B cell (primary cell): ENCODE measurements at regions not wholly inside any gene's neighbourhood (a gene's known extent, or its start where the extent isn't known, plus 50 kb on each side); places are given as distances from the start of the nearest gene placed in this dataset.

ENCODE experiments used
- ATAC-seq: fragments of 200-7000 bp; cut with Tn5 transposase; one replicate; pipeline ENCODE4 v1.10.0; 2021; ENCODE audit warnings: low read depth, mild to moderate bottlenecking, moderate number of reproducible peaks, moderate library complexity
- CTCF ChIA-PET: fragments of 350-600 bp; sonication (Branson Sonifier 250); formaldehyde crosslinking; loops from one replicate; lab custom pipeline; 2021; ENCODE audit warnings: antibody characterized with exemption, inconsistent platforms; lab: Charles Lee
- POLR2A ChIA-PET: fragments of 350-600 bp; sonication (Branson Sonifier 250); formaldehyde crosslinking; loops from one replicate; lab custom pipeline; 2021; ENCODE audit warnings: antibody characterized with exemption; lab: Charles Lee
- DNase-seq: peaks from one replicate; pipeline ENCODE4 v3.0.0; 2013
- H2AFZ ChIP-seq: 2 replicates; pipeline ENCODE4 v1.6.1; 2012; ENCODE audit warnings: mild to moderate bottlenecking, low read depth, low read length; ENCODE audit not compliant: insufficient read depth, poor library complexity, severe bottlenecking
- H3K27ac ChIP-seq, 2 donors: 1 replicate in 1 of 2; 2 replicates in 1 of 2; pipeline ENCODE4 v1.5.1; 2012 to 2013; ENCODE audit warnings: low read length in 2 of 2, mild to moderate bottlenecking in 2 of 2, moderate library complexity in 1 of 2
- H3K27me3 ChIP-seq, 4 experiments: fragments of 200-600 bp in 1 of 4; sonication (generic) in 1 of 4; replicated peaks in 1 of 4; 1 replicate in 2 of 4; 2 replicates in 2 of 4; pipeline versions ENCODE4 v1.6.1 to v1.7.0; 2013 to 2016; ENCODE audit warnings: low read length in 3 of 4, mild to moderate bottlenecking in 2 of 4, mixed read lengths in 1 of 4, moderate library complexity in 1 of 4; ENCODE audit not compliant: insufficient read depth in 4 of 4, control insufficient read depth in 3 of 4; ENCODE audit errors: control extremely low read depth in 1 of 4
- H3K36me3 ChIP-seq, 2 experiments: replicated peaks in 1 of 2; 1 replicate in 1 of 2; 2 replicates in 1 of 2; pipeline versions ENCODE4 v1.6.1 to v1.7.1; 2013; ENCODE audit warnings: low read length in 1 of 2; ENCODE audit not compliant: insufficient read depth in 2 of 2, control insufficient read depth in 1 of 2; ENCODE audit errors: control extremely low read depth in 1 of 2, extremely low read depth in 1 of 2
- H3K4me1 ChIP-seq, 2 donors: fragments of 200-600 bp in 1 of 2; sonication (generic) in 1 of 2; 1 replicate in 1 of 2; 2 replicates in 1 of 2; pipeline versions ENCODE4 v1.5.1 to v1.6.1; 2013 to 2017; ENCODE audit warnings: low read length in 2 of 2; ENCODE audit not compliant: control insufficient read depth in 2 of 2, insufficient read depth in 2 of 2
- H3K4me2 ChIP-seq: replicated peaks from 2 replicates; pipeline ENCODE3; 2012; ENCODE audit warnings: mild to moderate bottlenecking, low read depth, low read length; ENCODE audit not compliant: poor library complexity, severe bottlenecking
- H3K4me3 ChIP-seq, 5 experiments: fragments of 200-600 bp in 1 of 5; sonication (generic) in 1 of 5; 1 replicate in 3 of 5; 2 replicates in 2 of 5; pipeline versions ENCODE4 v1.5.1 to v1.7.0; 2011 to 2016; ENCODE audit warnings: low read length in 4 of 5, mild to moderate bottlenecking in 4 of 5, low read depth in 2 of 5, control low read depth in 1 of 5, moderate library complexity in 1 of 5; ENCODE audit not compliant: insufficient read depth in 1 of 5; ENCODE audit errors: control extremely low read depth in 1 of 5, extremely low read depth in 1 of 5
- H3K79me2 ChIP-seq: fragments of 200-600 bp; sonication (generic); one replicate; pipeline ENCODE4 v1.6.0; 2016; ENCODE audit warnings: low read length; ENCODE audit not compliant: control insufficient read depth, insufficient read depth
- H3K9ac ChIP-seq: fragments of 200-600 bp; sonication (generic); 2 replicates; pipeline ENCODE4 v1.6.1; 2017; ENCODE audit warnings: mild to moderate bottlenecking, low read length, moderate library complexity
- H3K9me3 ChIP-seq, 3 donors: one replicate each; pipeline versions ENCODE4 v1.6.1 to v1.7.1; 2013; ENCODE audit warnings: low read length in 2 of 3; ENCODE audit not compliant: control insufficient read depth in 2 of 3, insufficient read depth in 1 of 3; ENCODE audit errors: control extremely low read depth in 1 of 3
- H4K20me1 ChIP-seq: 2 replicates; pipeline ENCODE4 v1.6.0; 2012; ENCODE audit warnings: mild to moderate bottlenecking, low read length; ENCODE audit not compliant: insufficient read depth, control insufficient read depth, poor library complexity, severe bottlenecking
- H3K27ac Mint-ChIP-seq: one replicate; pipeline ENCODE4 v1.8.0; 2021; ENCODE audit warnings: mixed read lengths
- H3K27me3 Mint-ChIP-seq: one replicate; pipeline ENCODE4 v1.8.0; 2021; ENCODE audit warnings: mixed read lengths
- H3K4me1 Mint-ChIP-seq: one replicate; pipeline ENCODE4 v1.8.0; 2021; ENCODE audit warnings: mixed read lengths
- H3K4me3 Mint-ChIP-seq: one replicate; pipeline ENCODE4 v1.8.0; 2021; ENCODE audit warnings: mixed read lengths
- H3K9me3 Mint-ChIP-seq: one replicate; pipeline ENCODE4 v1.8.0; 2022; ENCODE audit warnings: mixed read lengths; ENCODE audit not compliant: insufficient read depth
- EZH2 ChIP-seq: IDR thresholded peaks from 2 replicates; pipeline ENCODE4 v1.6.1; 2012; ENCODE audit warnings: borderline replicate concordance, low read depth, mild to moderate bottlenecking, moderate library complexity, low read length; ENCODE audit not compliant: insufficient read depth, poor library complexity, severe bottlenecking
- WGBS: methylation state at CpG from one replicate; pipeline ENCODE4 v1.1.5; 2013; ENCODE audit warnings: missing lambda C conversion rate; ENCODE audit not compliant: insufficient coverage; 5-methylcytosine and 5-hydroxymethylcytosine counted together
- intact Hi-C: fragments of 100-400 bp; cut with micrococcal nuclease; formaldehyde crosslinking; loops from one replicate; pipeline ENCODE4 v1.10.0; 2022
- TF ChIP-seq, protein P1 (sequence below): fragments of 200-600 bp; IDR thresholded peaks from one replicate; pipeline ENCODE4 v1.8.0; 2022; ENCODE audit warnings: antibody characterized with exemption, mild to moderate bottlenecking

DNA sequence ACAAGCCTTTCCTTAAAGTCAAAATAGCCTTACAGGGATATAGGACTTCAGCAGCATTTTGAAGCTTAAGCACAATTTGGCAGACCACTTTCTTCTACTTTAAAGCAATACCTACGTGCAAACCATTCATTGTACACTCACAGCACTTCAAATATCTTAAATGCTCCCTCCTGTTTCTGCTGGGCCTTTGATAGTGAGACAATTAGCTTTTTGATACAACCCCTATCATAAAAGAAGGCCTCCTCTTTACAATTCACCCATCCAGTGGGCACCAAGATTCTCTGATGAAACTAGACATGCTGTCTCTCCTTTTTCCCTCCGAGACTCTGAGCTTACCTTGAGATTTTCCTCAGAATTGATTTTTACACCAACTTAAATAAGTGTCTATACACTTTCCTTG lies 157.5 kb upstream of the FAR2 start:
- no peaks in the 10 kb centered on the region for H3K9me3 ChIP-seq
- Mint-ChIP-seq H3K27me3 (no peaks in the 10 kb centered on the region), H3K4me3 (no peak overlapping the region), H3K4me1 (no peaks in the 10 kb centered on the region), H3K9me3 (no peaks in the 10 kb centered on the region), H3K27ac (no peak overlapping the region)
- 83% methylated on average over 2 of the region's 2 CpGs for WGBS
- H3K4me2 ChIP-seq: no peak overlapping the region
- H3K27ac ChIP-seq: no peak overlapping the region
- H3K79me2 ChIP-seq: no peaks in the 10 kb centered on the region
- no peaks in the 10 kb centered on the region for H3K4me1 ChIP-seq
- ChIA-PET POLR2A (no interaction called here), CTCF (no interaction called here)
- H3K9ac ChIP-seq: no peak overlapping the region
- H2AFZ ChIP-seq: no peak overlapping the region
- intact Hi-C loops: no loop called here
- no peaks in the 10 kb centered on the region for H3K27me3 ChIP-seq
- TF ChIP-seq, protein P1, sequence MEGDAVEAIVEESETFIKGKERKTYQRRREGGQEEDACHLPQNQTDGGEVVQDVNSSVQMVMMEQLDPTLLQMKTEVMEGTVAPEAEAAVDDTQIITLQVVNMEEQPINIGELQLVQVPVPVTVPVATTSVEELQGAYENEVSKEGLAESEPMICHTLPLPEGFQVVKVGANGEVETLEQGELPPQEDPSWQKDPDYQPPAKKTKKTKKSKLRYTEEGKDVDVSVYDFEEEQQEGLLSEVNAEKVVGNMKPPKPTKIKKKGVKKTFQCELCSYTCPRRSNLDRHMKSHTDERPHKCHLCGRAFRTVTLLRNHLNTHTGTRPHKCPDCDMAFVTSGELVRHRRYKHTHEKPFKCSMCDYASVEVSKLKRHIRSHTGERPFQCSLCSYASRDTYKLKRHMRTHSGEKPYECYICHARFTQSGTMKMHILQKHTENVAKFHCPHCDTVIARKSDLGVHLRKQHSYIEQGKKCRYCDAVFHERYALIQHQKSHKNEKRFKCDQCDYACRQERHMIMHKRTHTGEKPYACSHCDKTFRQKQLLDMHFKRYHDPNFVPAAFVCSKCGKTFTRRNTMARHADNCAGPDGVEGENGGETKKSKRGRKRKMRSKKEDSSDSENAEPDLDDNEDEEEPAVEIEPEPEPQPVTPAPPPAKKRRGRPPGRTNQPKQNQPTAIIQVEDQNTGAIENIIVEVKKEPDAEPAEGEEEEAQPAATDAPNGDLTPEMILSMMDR: no peak
- TF ChIP-seq EZH2: no peak
- H4K20me1 ChIP-seq: no peaks in the 10 kb centered on the region
- DNase-seq: no peak
- H3K36me3 ChIP-seq: no peaks in the 10 kb centered on the region
- no peak overlapping the region for H3K4me3 ChIP-seq
- ATAC-seq: no peak

GRCh38 chr12:28993720-28994119 lies 155.4 kb upstream of the FAR2 start:
- 100% methylated on average over 1 of the region's 5 CpGs for WGBS
- Histone ChIP-seq H3K27me3 (no peaks in the 10 kb centered on the region), H2AFZ (no peak overlapping the region), H3K4me2 (no peak overlapping the region), H3K4me3 (no peak overlapping the region), H3K36me3 (no peaks in the 10 kb centered on the region), H3K4me1 (no peaks in the 10 kb centered on the region), H3K27ac (no peak overlapping the region), H4K20me1 (no peaks in the 10 kb centered on the region), H3K9ac (no peak overlapping the region), H3K9me3 (no peaks in the 10 kb centered on the region), H3K79me2 (no peaks in the 10 kb centered on the region)
- H3K27ac Mint-ChIP-seq: no peak overlapping the region
- ChIA-PET POLR2A (no interaction called here), CTCF (interaction anchor here (1.0 kb wide), 1 partner anchor 8 kb away, joined by 3 read pairs; no protein-coding TSS in a partner anchor)
- H3K9me3 Mint-ChIP-seq: no peaks in the 10 kb centered on the region
- no peak overlapping the region for H3K4me3 Mint-ChIP-seq
- intact Hi-C loops: no loop called here
- no peak for ATAC-seq
- TF ChIP-seq, protein P1: no peak
- no peak for TF ChIP-seq EZH2
- DNase-seq: no peak
- H3K4me1 Mint-ChIP-seq: no peaks in the 10 kb centered on the region
- H3K27me3 Mint-ChIP-seq: peaks cover 3% of the 10 kb centered on the region
